ENCODE measurements at regions not wholly inside any gene's neighbourhood (a gene's known extent, or its start where the extent isn't known, plus 50 kb on each side); places are given as distances from the start of the nearest gene placed in this dataset.

- no peak overlapping the region for H3K4me3 ChIP-seq (ENCODE audit: low read depth, low read length)
- TF ChIP-seq, protein P1, sequence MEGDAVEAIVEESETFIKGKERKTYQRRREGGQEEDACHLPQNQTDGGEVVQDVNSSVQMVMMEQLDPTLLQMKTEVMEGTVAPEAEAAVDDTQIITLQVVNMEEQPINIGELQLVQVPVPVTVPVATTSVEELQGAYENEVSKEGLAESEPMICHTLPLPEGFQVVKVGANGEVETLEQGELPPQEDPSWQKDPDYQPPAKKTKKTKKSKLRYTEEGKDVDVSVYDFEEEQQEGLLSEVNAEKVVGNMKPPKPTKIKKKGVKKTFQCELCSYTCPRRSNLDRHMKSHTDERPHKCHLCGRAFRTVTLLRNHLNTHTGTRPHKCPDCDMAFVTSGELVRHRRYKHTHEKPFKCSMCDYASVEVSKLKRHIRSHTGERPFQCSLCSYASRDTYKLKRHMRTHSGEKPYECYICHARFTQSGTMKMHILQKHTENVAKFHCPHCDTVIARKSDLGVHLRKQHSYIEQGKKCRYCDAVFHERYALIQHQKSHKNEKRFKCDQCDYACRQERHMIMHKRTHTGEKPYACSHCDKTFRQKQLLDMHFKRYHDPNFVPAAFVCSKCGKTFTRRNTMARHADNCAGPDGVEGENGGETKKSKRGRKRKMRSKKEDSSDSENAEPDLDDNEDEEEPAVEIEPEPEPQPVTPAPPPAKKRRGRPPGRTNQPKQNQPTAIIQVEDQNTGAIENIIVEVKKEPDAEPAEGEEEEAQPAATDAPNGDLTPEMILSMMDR (IDR thresholded peaks at IDR 0.05; ENCODE audit: control insufficient read depth, extremely low read depth, insufficient read depth): no peak
- DNase-seq (ENCODE audit: low read depth): no peak
Measured at GRCh38 chr4:183783306-183783705, 121.8 kb upstream of the STOX2 start.

DNA sequence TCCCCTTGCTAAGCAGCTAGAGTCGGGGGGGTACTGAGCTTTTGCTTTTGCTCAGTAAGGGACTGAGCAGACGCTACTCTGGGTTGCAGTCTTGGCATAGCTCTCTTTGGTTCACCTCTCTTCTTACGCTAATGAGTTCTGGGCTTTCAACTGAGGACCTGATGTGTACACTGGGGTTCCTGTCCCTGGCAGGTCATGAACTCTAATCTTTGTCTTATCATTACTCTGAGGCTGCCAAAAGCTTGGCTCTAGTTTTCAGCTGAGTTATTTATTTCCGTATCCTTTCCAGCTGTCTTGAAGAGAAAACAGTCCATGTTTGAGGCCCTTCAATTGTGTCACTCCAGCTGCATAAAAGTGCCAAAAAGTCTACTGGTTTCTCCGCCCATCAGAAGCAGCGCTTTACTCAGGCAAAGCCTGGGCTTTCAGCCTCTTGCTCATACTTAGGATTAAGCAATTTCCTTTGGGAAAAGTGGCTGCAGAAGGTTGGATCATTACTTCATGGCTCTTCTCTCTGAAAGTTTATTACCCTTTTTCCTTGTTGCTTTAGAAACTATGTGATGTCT is 121.0 kb upstream of the STOX2 start:
- DNase-seq (ENCODE audit: low read depth): no peak
- TF ChIP-seq, protein P1 (IDR thresholded peaks at IDR 0.05; ENCODE audit: control insufficient read depth, extremely low read depth, insufficient read depth): no peak

DNA sequence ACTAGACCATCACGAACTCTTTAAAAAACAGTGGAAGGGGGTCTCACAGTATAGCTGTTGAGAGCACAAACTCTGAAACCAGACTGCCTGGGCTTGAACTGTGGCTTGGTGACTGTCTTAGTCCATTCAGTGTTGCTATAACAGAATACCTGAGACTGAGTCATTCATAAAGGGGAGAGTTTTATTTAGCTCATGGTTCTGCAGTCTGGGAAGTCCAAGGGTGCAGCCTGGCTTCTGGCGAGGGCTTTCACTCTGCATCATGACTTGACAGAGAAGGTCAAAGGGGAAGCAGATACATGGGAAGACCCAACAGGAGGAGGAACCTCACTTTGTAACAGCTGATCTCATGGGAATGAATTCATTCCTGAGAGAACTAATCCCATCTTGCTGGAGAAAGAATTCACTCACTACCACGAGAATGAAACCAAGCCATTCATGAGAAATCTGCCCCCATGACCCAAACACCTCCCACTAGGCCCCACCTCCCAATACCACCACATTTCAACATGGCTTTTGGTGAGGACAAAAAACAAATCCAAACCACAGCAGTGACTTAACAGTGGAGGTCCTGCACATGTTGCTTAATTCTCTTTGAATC is 116.7 kb upstream of the STOX2 start:
- TF ChIP-seq, protein P1 (IDR thresholded peaks at IDR 0.05; ENCODE audit: control insufficient read depth, extremely low read depth, insufficient read depth): no peak
- no peak overlapping the region for H3K4me3 ChIP-seq (ENCODE audit: low read depth, low read length)
- no peak for DNase-seq (ENCODE audit: low read depth)

More for the DNA sequence above, 121.0 kb upstream of the STOX2 start:
- no peak overlapping the region for H3K4me3 ChIP-seq (ENCODE audit: low read depth, low read length)

- no peak for DNase-seq (ENCODE audit: low read depth)
- TF ChIP-seq, protein P1 (IDR thresholded peaks at IDR 0.05; ENCODE audit: control insufficient read depth, extremely low read depth, insufficient read depth): no peak
- H3K4me3 ChIP-seq (ENCODE audit: low read depth, low read length): no peak overlapping the region
Measured at GRCh38 chr4:183789657-183790056, 115.5 kb upstream of the STOX2 start.

- no peak overlapping the region for H3K4me3 ChIP-seq (ENCODE audit: low read depth, low read length)
- no peak for DNase-seq (ENCODE audit: low read depth)
- TF ChIP-seq, protein P1 (IDR thresholded peaks at IDR 0.05; ENCODE audit: control insufficient read depth, extremely low read depth, insufficient read depth): no peak
Measured at GRCh38 chr4:183790661-183791060, 114.4 kb upstream of the STOX2 start.

DNA sequence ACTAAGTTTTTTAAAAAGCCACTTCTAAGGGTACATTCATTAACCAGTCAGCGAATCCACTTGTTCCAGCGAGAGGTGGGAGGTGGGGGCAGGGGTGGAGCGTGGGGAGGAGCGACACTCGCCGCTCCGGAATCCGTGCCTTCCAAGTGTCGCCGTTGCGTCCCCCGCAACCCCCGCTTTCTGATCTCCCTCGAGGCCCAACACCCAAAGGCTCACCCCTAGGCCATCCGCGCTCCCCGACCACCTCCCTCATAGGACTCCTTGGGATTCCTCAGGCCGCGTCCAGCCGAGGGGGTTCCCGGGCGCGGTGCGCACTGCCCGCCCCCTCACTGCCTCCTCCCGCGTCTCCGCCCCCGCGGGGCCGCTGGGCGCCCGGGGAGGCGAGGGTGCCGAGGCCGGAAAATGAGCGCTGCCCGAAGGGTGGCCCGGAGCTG is 108.1 kb upstream of the STOX2 start:
- no peak overlapping the region for H3K4me3 ChIP-seq (ENCODE audit: low read depth, low read length)
- TF ChIP-seq, protein P1 (IDR thresholded peaks at IDR 0.05; ENCODE audit: control insufficient read depth, extremely low read depth, insufficient read depth): no peak
- no peak for DNase-seq (ENCODE audit: low read depth)
